Fibroblast of villous mesenchyme (primary cell): ENCODE measurements at regions not wholly inside any gene's neighbourhood (a gene's known extent, or its start where the extent isn't known, plus 50 kb on each side); places are given as distances from the start of the nearest gene placed in this dataset.

Experiments used
- DNase-seq: peaks from one replicate; pipeline ENCODE4 v3.0.0-alpha.2; 2010; ENCODE audit warnings: low read depth
- H3K4me3 ChIP-seq: 2 replicates; pipeline ENCODE4 v1.5.1; 2011; ENCODE audit warnings: low read depth, mild to moderate bottlenecking, low read length
- CTCF ChIP-seq: IDR thresholded peaks from 2 replicates; pipeline ENCODE4 v1.5.1; 2012; ENCODE audit warnings: low read depth, mild to moderate bottlenecking, low read length; ENCODE audit not compliant: insufficient read depth

GRCh38 chr19:28862238-28862637 is 350.7 kb downstream of the UQCRFS1 start:
- DNase-seq: no peak
- no peak for TF ChIP-seq CTCF
- H3K4me3 ChIP-seq: no peak overlapping the region

- TF ChIP-seq CTCF: no peak
- DNase-seq: no peak
- H3K4me3 ChIP-seq: no peak overlapping the region
Measured at GRCh38 chr19:28859811-28860210, 353.1 kb downstream of the UQCRFS1 start.

- H3K4me3 ChIP-seq: no peak overlapping the region
- no peak for TF ChIP-seq CTCF
- no peak for DNase-seq
Measured at GRCh38 chr19:28858933-28859332, 354.0 kb downstream of the UQCRFS1 start.

- no peak for DNase-seq
- no peak overlapping the region for H3K4me3 ChIP-seq
- no peak for TF ChIP-seq CTCF
Measured at GRCh38 chr19:28857967-28858366, 355.0 kb downstream of the UQCRFS1 start.

- no peak for TF ChIP-seq CTCF
- no peak for DNase-seq
- no peak overlapping the region for H3K4me3 ChIP-seq
Measured at GRCh38 chr19:28855216-28855615, 357.7 kb downstream of the UQCRFS1 start.

- no peak for DNase-seq
- no peak for TF ChIP-seq CTCF
- H3K4me3 ChIP-seq: no peak overlapping the region
Measured at GRCh38 chr19:28847468-28847867, 365.5 kb downstream of the UQCRFS1 start.

GRCh38 chr19:28846094-28846812 is 366.7 kb downstream of the UQCRFS1 start:
- no peak for TF ChIP-seq CTCF
- H3K4me3 ChIP-seq: no peak overlapping the region
- DNase-seq: no peak
